ENCODE measurements at regions not wholly inside any gene's neighbourhood (a gene's known extent, or its start where the extent isn't known, plus 50 kb on each side); places are given as distances from the start of the nearest gene placed in this dataset.
"Not testable (repeated sequence)": the region's sequence is repeated elsewhere in the genome, so short reads cannot be mapped to it uniquely, and the experiment has no call there.

GRCh38 chr6:81894306-81894705 lies 141.8 kb upstream of the TENT5A start:
- Mint-ChIP-seq H3K27ac (ENCODE audit: unreplicated experiment) (no peak overlapping the region), H3K4me3 (ENCODE audit: unreplicated experiment) (no peak overlapping the region), H3K4me1 (ENCODE audit: low read depth) (peaks cover 13% of the 10 kb centered on the region), H3K9me3 (ENCODE audit: low read depth) (no peaks in the 10 kb centered on the region), H3K36me3 (ENCODE audit: low read depth) (no peaks in the 10 kb centered on the region), H3K27me3 (ENCODE audit: low read depth) (no peaks in the 10 kb centered on the region)
- no peak for TF ChIP-seq CTCF (IDR thresholded peaks at IDR 0.05)
- no peak for DNase-seq (ENCODE audit: low spot score)

- DNase-seq (ENCODE audit: low spot score), result no peak
- no peaks in the 10 kb centered on the region for H3K9me3 Mint-ChIP-seq (ENCODE audit: low read depth)
- no peaks in the 10 kb centered on the region for H3K27me3 Mint-ChIP-seq (ENCODE audit: low read depth)
Observed at GRCh38 chr6:81892891-81893290, 140.4 kb upstream of the TENT5A start.

GRCh38 chr6:81891874-81892273 lies 139.4 kb upstream of the TENT5A start:
- Mint-ChIP-seq H3K9me3 (ENCODE audit: low read depth) (no peaks in the 10 kb centered on the region), H3K36me3 (ENCODE audit: low read depth) (no peaks in the 10 kb centered on the region), H3K27me3 (ENCODE audit: low read depth) (no peaks in the 10 kb centered on the region), H3K4me3 (ENCODE audit: unreplicated experiment) (no peak overlapping the region), H3K27ac (ENCODE audit: unreplicated experiment) (no peak overlapping the region), H3K4me1 (ENCODE audit: low read depth) (peaks cover 18% of the 10 kb centered on the region)
- TF ChIP-seq CTCF (IDR thresholded peaks at IDR 0.05), result no peak
- no peak for DNase-seq (ENCODE audit: low spot score)

More at GRCh38 chr6:81892891-81893290, 140.4 kb upstream of the TENT5A start:
- H3K4me1 Mint-ChIP-seq (ENCODE audit: low read depth), result peaks cover 18% of the 10 kb centered on the region
- H3K4me3 Mint-ChIP-seq (ENCODE audit: unreplicated experiment), result no peak overlapping the region
- no peak for TF ChIP-seq CTCF (IDR thresholded peaks at IDR 0.05)
- no peaks in the 10 kb centered on the region for H3K36me3 Mint-ChIP-seq (ENCODE audit: low read depth)
- no peak overlapping the region for H3K27ac Mint-ChIP-seq (ENCODE audit: unreplicated experiment)

GRCh38 chr6:81890846-81891245 lies 138.4 kb upstream of the TENT5A start:
- Mint-ChIP-seq H3K4me3 (ENCODE audit: unreplicated experiment) (no peak overlapping the region), H3K27me3 (ENCODE audit: low read depth) (no peaks in the 10 kb centered on the region), H3K4me1 (ENCODE audit: low read depth) (peaks cover 18% of the 10 kb centered on the region), H3K36me3 (ENCODE audit: low read depth) (no peaks in the 10 kb centered on the region), H3K27ac (ENCODE audit: unreplicated experiment) (no peak overlapping the region), H3K9me3 (ENCODE audit: low read depth) (no peaks in the 10 kb centered on the region)
- no peak for DNase-seq (ENCODE audit: low spot score)
- no peak for TF ChIP-seq CTCF (IDR thresholded peaks at IDR 0.05)

GRCh38 chr6:81889377-81890053 lies 137.0 kb upstream of the TENT5A start:
- Mint-ChIP-seq H3K4me3 (ENCODE audit: unreplicated experiment) (no peak overlapping the region), H3K36me3 (ENCODE audit: low read depth) (no peaks in the 10 kb centered on the region), H3K27me3 (ENCODE audit: low read depth) (no peaks in the 10 kb centered on the region), H3K27ac (ENCODE audit: unreplicated experiment) (peak overlapping the region; percentile 15), H3K9me3 (ENCODE audit: low read depth) (no peaks in the 10 kb centered on the region), H3K4me1 (ENCODE audit: low read depth) (peaks cover 18% of the 10 kb centered on the region)
- DNase-seq (ENCODE audit: low spot score), result no peak
- no peak for TF ChIP-seq CTCF (IDR thresholded peaks at IDR 0.05)

- not testable (repeated sequence) for DNase-seq (ENCODE audit: low spot score); H3K4me3 Mint-ChIP-seq (ENCODE audit: unreplicated experiment); H3K27ac Mint-ChIP-seq (ENCODE audit: unreplicated experiment)
Observed at GRCh38 chr6:81886909-81887308, 134.4 kb upstream of the TENT5A start.

More at GRCh38 chr6:81886909-81887308, 134.4 kb upstream of the TENT5A start:
- not testable (repeated sequence) for H3K27me3 Mint-ChIP-seq (ENCODE audit: low read depth); H3K9me3 Mint-ChIP-seq (ENCODE audit: low read depth); H3K36me3 Mint-ChIP-seq (ENCODE audit: low read depth)
- peaks cover 18% of the 10 kb centered on the region for H3K4me1 Mint-ChIP-seq (ENCODE audit: low read depth)

Measured in chondrocyte (in vitro differentiated cells).